ENCODE measurements at regions not wholly inside any gene's neighbourhood (a gene's known extent, or its start where the extent isn't known, plus 50 kb on each side); places are given as distances from the start of the nearest gene placed in this dataset.
"Not testable (repeated sequence)": the region's sequence is repeated elsewhere in the genome, so short reads cannot be mapped to it uniquely, and the experiment has no call there.

- DNase-seq (ENCODE audit: low spot score), result no peak
Observed at GRCh38 chr22:35138521-35138920, 72.6 kb downstream of the ISX start.

GRCh38 chr22:35140879-35141745 lies 75.2 kb downstream of the ISX start:
- DNase-seq (ENCODE audit: low spot score), result no peak

GRCh38 chr22:35148381-35148780 lies 82.4 kb downstream of the ISX start:
- no peak for DNase-seq (ENCODE audit: low spot score)

GRCh38 chr22:35148866-35149548 lies 83.0 kb downstream of the ISX start:
- no peak for DNase-seq (ENCODE audit: low spot score)

- peak; percentile 36 for DNase-seq (ENCODE audit: low spot score)
Observed at GRCh38 chr22:35150183-35151107, 84.5 kb downstream of the ISX start.

GRCh38 chr22:35152316-35152715 lies 86.4 kb downstream of the ISX start:
- DNase-seq (ENCODE audit: low spot score), result no peak

- no peak for DNase-seq (ENCODE audit: low spot score)
Observed at GRCh38 chr22:35154937-35155387, 89.0 kb downstream of the ISX start.

GRCh38 chr22:35155403-35156025 lies 89.6 kb downstream of the ISX start:
- no peak for DNase-seq (ENCODE audit: low spot score)

GRCh38 chr22:35156945-35157344 lies 91.0 kb downstream of the ISX start:
- no peak for DNase-seq (ENCODE audit: low spot score)

GRCh38 chr22:35158336-35158735 lies 92.4 kb downstream of the ISX start:
- DNase-seq (ENCODE audit: low spot score), result no peak

- DNase-seq (ENCODE audit: low spot score), result no peak
Observed at GRCh38 chr22:35159343-35159742, 93.4 kb downstream of the ISX start.

- DNase-seq (ENCODE audit: low spot score), result no peak
Observed at GRCh38 chr22:35160268-35160667, 94.3 kb downstream of the ISX start.

GRCh38 chr22:35165896-35166295 lies 91.4 kb upstream of the HMGXB4 start:
- not testable (repeated sequence) for DNase-seq (ENCODE audit: low spot score)

- no peak for DNase-seq (ENCODE audit: low spot score)
Observed at GRCh38 chr22:35170716-35171697, 86.3 kb upstream of the HMGXB4 start.

- DNase-seq (ENCODE audit: low spot score), result no peak
Observed at GRCh38 chr22:35172442-35172841, 84.9 kb upstream of the HMGXB4 start.

GRCh38 chr22:35173655-35174054 lies 83.6 kb upstream of the HMGXB4 start:
- no peak for DNase-seq (ENCODE audit: low spot score)

GRCh38 chr22:35174401-35175038 lies 82.8 kb upstream of the HMGXB4 start:
- DNase-seq (ENCODE audit: low spot score), result no peak

GRCh38 chr22:35175392-35175791 lies 81.9 kb upstream of the HMGXB4 start:
- DNase-seq (ENCODE audit: low spot score), result no peak

- DNase-seq (ENCODE audit: low spot score), result no peak
Observed at GRCh38 chr22:35177811-35178210, 79.5 kb upstream of the HMGXB4 start.

GRCh38 chr22:35178446-35178845 lies 78.8 kb upstream of the HMGXB4 start:
- no peak for DNase-seq (ENCODE audit: low spot score)

All from CD4-positive, alpha-beta T cell treated with Interleukin-2 at 100 ng/mL for 4 hours (primary cell).